Adipocyte (in vitro differentiated cells): ENCODE measurements at regions not wholly inside any gene's neighbourhood (a gene's known extent, or its start where the extent isn't known, plus 50 kb on each side); places are given as distances from the start of the nearest gene placed in this dataset.

Experiments used
- DNase-seq: peaks from one replicate; pipeline ENCODE4 v3.0.0-alpha.2; 2015; ENCODE audit warnings: low read depth
- H3K27me3 ChIP-seq: replicated peaks from 2 replicates; pipeline ENCODE4 v1.7.0; 2013; ENCODE audit warnings: mild to moderate bottlenecking, low read length, moderate library complexity; ENCODE audit not compliant: control insufficient read depth, insufficient read depth
- H3K36me3 ChIP-seq: 2 replicates; pipeline ENCODE4 v1.7.0; 2013; ENCODE audit warnings: low read length, mild to moderate bottlenecking, moderate library complexity; ENCODE audit not compliant: control insufficient read depth, insufficient read depth, severe bottlenecking
- H3K4me1 ChIP-seq: 2 replicates; pipeline ENCODE4 v1.7.0; 2013; ENCODE audit warnings: mild to moderate bottlenecking, low read length, moderate library complexity; ENCODE audit not compliant: control insufficient read depth, insufficient read depth
- H3K4me3 ChIP-seq: 2 replicates; pipeline ENCODE4 v1.7.0; 2013; ENCODE audit warnings: mild to moderate bottlenecking, low read length, moderate library complexity
- H3K9ac ChIP-seq: 2 replicates; pipeline ENCODE4 v1.7.0; 2013; ENCODE audit warnings: mild to moderate bottlenecking, low read length, moderate library complexity
- H3K9me3 ChIP-seq: 2 replicates; pipeline ENCODE4 v1.7.0; 2013; ENCODE audit warnings: mild to moderate bottlenecking, low read length, moderate library complexity; ENCODE audit not compliant: control insufficient read depth

- no peaks in the 10 kb centered on the region for H3K4me1 ChIP-seq
- H3K9ac ChIP-seq = no peak overlapping the region
- no peak for DNase-seq
- H3K9me3 ChIP-seq = no peaks in the 10 kb centered on the region
- no peaks in the 10 kb centered on the region for H3K36me3 ChIP-seq
- H3K27me3 ChIP-seq = no peaks in the 10 kb centered on the region
- no peak overlapping the region for H3K4me3 ChIP-seq
Measured at GRCh38 chr4:123666486-123666885, 269.9 kb downstream of the SPRY1 start.

DNA sequence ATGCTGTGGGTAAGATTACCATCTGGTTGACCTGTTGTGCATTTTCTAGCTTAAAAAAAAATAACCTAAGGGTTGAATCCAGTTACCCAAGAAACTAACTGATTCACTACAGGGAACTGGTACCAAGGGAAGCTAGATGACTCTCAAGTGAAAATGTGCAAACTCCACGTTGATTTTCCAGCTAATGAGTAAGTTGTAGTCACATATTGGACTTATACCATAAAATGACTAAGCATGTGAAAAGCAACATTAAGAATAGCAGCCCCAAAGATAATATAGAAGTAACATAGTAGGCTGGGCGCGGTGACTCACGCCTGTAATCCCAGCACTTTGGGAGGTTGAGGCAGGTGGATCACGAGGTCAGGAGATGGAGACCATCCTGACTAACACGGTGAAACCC, 270.9 kb downstream of the SPRY1 start:
- H3K36me3 ChIP-seq = no peaks in the 10 kb centered on the region
- no peaks in the 10 kb centered on the region for H3K9me3 ChIP-seq
- H3K4me1 ChIP-seq = no peaks in the 10 kb centered on the region
- H3K9ac ChIP-seq = no peak overlapping the region
- no peak for DNase-seq
- H3K27me3 ChIP-seq = no peaks in the 10 kb centered on the region
- H3K4me3 ChIP-seq = no peak overlapping the region

GRCh38 chr4:123667991-123668390, 271.4 kb downstream of the SPRY1 start:
- Histone ChIP-seq H3K9me3 (no peaks in the 10 kb centered on the region), H3K36me3 (no peaks in the 10 kb centered on the region), H3K4me1 (peaks cover 4% of the 10 kb centered on the region), H3K27me3 (no peaks in the 10 kb centered on the region), H3K4me3 (no peak overlapping the region), H3K9ac (no peak overlapping the region)
- no peak for DNase-seq

DNA sequence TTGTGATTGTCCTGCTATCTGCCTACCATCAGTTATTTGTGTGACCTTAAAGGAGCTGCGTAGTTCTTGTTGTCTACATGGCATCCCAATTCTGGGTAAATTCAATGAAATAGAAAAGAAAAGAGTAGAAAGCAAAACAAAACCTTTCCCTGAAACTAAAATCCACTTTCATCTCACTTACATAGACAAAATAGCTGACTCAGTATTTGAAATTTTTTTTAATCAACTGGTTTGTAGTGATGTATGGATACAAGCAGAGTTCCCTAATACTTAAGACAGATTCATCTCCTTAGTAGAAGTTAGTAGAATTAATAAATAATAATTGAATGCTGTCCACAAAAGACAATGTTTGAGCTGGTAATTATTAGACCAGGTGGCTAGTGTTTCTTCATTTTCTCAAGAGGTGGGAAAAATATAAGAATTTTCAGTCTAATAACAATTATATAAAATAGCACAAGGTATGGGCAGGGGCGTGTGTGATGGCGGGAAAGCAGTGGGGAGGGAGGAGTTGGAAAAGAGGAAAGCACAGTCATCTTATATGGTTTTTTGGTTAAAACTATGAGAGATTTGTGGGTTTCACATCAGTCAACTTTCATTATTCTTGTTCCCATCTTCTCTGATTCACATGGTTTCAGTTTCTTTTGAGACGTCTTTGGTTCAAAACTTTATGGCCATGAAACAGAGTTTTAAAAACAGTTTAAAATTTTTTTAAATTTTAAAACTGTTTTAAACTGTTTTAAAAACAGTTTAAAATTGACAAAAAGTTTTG, 275.2 kb downstream of the SPRY1 start:
- Histone ChIP-seq H3K9ac (no peak overlapping the region), H3K36me3 (no peaks in the 10 kb centered on the region), H3K27me3 (no peaks in the 10 kb centered on the region), H3K9me3 (no peaks in the 10 kb centered on the region), H3K4me3 (no peak overlapping the region), H3K4me1 (peaks cover 9% of the 10 kb centered on the region)
- DNase-seq = no peak

GRCh38 chr4:123672987-123673386, 276.4 kb downstream of the SPRY1 start:
- Histone ChIP-seq H3K9me3 (no peaks in the 10 kb centered on the region), H3K27me3 (no peaks in the 10 kb centered on the region), H3K36me3 (no peaks in the 10 kb centered on the region), H3K9ac (no peak overlapping the region), H3K4me1 (peaks cover 9% of the 10 kb centered on the region), H3K4me3 (no peak overlapping the region)
- DNase-seq = peak; percentile 26

GRCh38 chr4:123673971-123674370, 277.4 kb downstream of the SPRY1 start:
- Histone ChIP-seq H3K27me3 (no peaks in the 10 kb centered on the region), H3K4me1 (peaks cover 9% of the 10 kb centered on the region), H3K9ac (no peak overlapping the region), H3K9me3 (no peaks in the 10 kb centered on the region), H3K4me3 (no peak overlapping the region), H3K36me3 (no peaks in the 10 kb centered on the region)
- no peak for DNase-seq

- DNase-seq = peak; percentile 44
- Histone ChIP-seq H3K36me3 (no peaks in the 10 kb centered on the region), H3K9me3 (no peaks in the 10 kb centered on the region), H3K4me3 (no peak overlapping the region), H3K27me3 (no peaks in the 10 kb centered on the region), H3K4me1 (peaks cover 9% of the 10 kb centered on the region), H3K9ac (no peak overlapping the region)
Measured at GRCh38 chr4:123674762-123675465, 278.3 kb downstream of the SPRY1 start.

GRCh38 chr4:123675567-123675966, 279.0 kb downstream of the SPRY1 start:
- no peak overlapping the region for H3K4me3 ChIP-seq
- no peak overlapping the region for H3K9ac ChIP-seq
- no peaks in the 10 kb centered on the region for H3K9me3 ChIP-seq
- no peaks in the 10 kb centered on the region for H3K36me3 ChIP-seq
- H3K4me1 ChIP-seq = peaks cover 9% of the 10 kb centered on the region
- no peaks in the 10 kb centered on the region for H3K27me3 ChIP-seq
- no peak for DNase-seq

- Histone ChIP-seq H3K27me3 (no peaks in the 10 kb centered on the region), H3K9ac (no peak overlapping the region), H3K4me3 (no peak overlapping the region), H3K4me1 (peaks cover 9% of the 10 kb centered on the region), H3K36me3 (no peaks in the 10 kb centered on the region), H3K9me3 (no peaks in the 10 kb centered on the region)
- DNase-seq = no peak
Measured at GRCh38 chr4:123676071-123676889, 279.7 kb downstream of the SPRY1 start.

- no peak overlapping the region for H3K9ac ChIP-seq
- no peaks in the 10 kb centered on the region for H3K27me3 ChIP-seq
- peaks cover 9% of the 10 kb centered on the region for H3K4me1 ChIP-seq
- H3K4me3 ChIP-seq = no peak overlapping the region
- no peak for DNase-seq
- no peaks in the 10 kb centered on the region for H3K36me3 ChIP-seq
- H3K9me3 ChIP-seq = no peaks in the 10 kb centered on the region
Measured at GRCh38 chr4:123676890-123677229, 280.3 kb downstream of the SPRY1 start.

DNA sequence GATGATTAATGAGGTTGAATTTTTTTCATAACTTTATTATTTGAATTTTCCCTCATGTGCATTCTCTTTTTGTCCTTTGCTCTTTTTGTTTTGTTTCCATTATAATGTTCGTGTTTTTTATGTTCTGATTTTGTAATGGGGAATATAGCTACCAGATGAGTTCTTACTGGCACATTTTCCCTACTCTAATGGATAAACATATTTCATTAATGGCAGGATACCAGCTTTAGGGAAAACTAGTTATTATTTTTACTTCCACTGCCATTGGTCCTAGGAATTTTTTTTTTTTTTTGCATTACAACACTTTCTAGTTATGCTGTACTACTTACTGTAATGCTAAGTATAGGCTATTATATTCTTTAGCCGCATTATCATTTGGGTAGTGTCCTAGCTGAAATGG, 286.3 kb downstream of the SPRY1 start:
- no peaks in the 10 kb centered on the region for H3K27me3 ChIP-seq
- DNase-seq = no peak
- no peak overlapping the region for H3K9ac ChIP-seq
- no peak overlapping the region for H3K4me3 ChIP-seq
- H3K4me1 ChIP-seq = no peaks in the 10 kb centered on the region
- H3K36me3 ChIP-seq = no peaks in the 10 kb centered on the region
- H3K9me3 ChIP-seq = no peaks in the 10 kb centered on the region
